NCI-H526 treated with DMSO at 0.1 percent for 48 hours (cell line): ENCODE measurements at regions not wholly inside any gene's neighbourhood (a gene's known extent, or its start where the extent isn't known, plus 50 kb on each side); places are given as distances from the start of the nearest gene placed in this dataset.

Experiments used
- DNase-seq: peaks from one replicate; lab custom pipeline; 2025; lab: John Stamatoyannopoulos, UW

GRCh38 chr5:155983954-155984353 lies 343.0 kb upstream of the SGCD start:
- DNase-seq = no peak

- DNase-seq = no peak
Observed at GRCh38 chr5:155987265-155987810, 339.6 kb upstream of the SGCD start.

GRCh38 chr5:155989879-155990278 lies 337.1 kb upstream of the SGCD start:
- no peak for DNase-seq

GRCh38 chr5:155996123-155996522 lies 330.8 kb upstream of the SGCD start:
- DNase-seq = no peak

- no peak for DNase-seq
Observed at GRCh38 chr5:155998257-155998656, 328.7 kb upstream of the SGCD start.

- DNase-seq = no peak
Observed at GRCh38 chr5:156000115-156000514, 326.8 kb upstream of the SGCD start.

- no peak for DNase-seq
Observed at GRCh38 chr5:156004754-156005153, 322.2 kb upstream of the SGCD start.

- DNase-seq = no peak
Observed at GRCh38 chr5:156006026-156006647, 320.8 kb upstream of the SGCD start.

GRCh38 chr5:156008844-156009243 lies 318.1 kb upstream of the SGCD start:
- no peak for DNase-seq

- DNase-seq = no peak
Observed at GRCh38 chr5:156009583-156009982, 317.4 kb upstream of the SGCD start.

GRCh38 chr5:156015137-156015536 lies 311.8 kb upstream of the SGCD start:
- no peak for DNase-seq

- DNase-seq = no peak
Observed at GRCh38 chr5:156019130-156019529, 307.8 kb upstream of the SGCD start.

- no peak for DNase-seq
Observed at GRCh38 chr5:156019571-156020180, 307.3 kb upstream of the SGCD start.

- DNase-seq = no peak
Observed at GRCh38 chr5:156020647-156021046, 306.3 kb upstream of the SGCD start.

- DNase-seq = no peak
Observed at GRCh38 chr5:156021866-156022265, 305.1 kb upstream of the SGCD start.

GRCh38 chr5:156025656-156026055 lies 301.3 kb upstream of the SGCD start:
- DNase-seq = no peak

GRCh38 chr5:156031181-156031580 lies 295.8 kb upstream of the SGCD start:
- no peak for DNase-seq

GRCh38 chr5:156036640-156037039 lies 290.3 kb upstream of the SGCD start:
- no peak for DNase-seq

- DNase-seq = no peak
Observed at GRCh38 chr5:156037151-156037909, 289.6 kb upstream of the SGCD start.

- DNase-seq = no peak
Observed at GRCh38 chr5:156042726-156043125, 284.2 kb upstream of the SGCD start.

- no peak for DNase-seq
Observed at GRCh38 chr5:156043351-156043750, 283.6 kb upstream of the SGCD start.

GRCh38 chr5:156051972-156052371 lies 275.0 kb upstream of the SGCD start:
- no peak for DNase-seq

- no peak for DNase-seq
Observed at GRCh38 chr5:156052656-156053055, 274.3 kb upstream of the SGCD start.
